ENCODE measurements at regions not wholly inside any gene's neighbourhood (a gene's known extent, or its start where the extent isn't known, plus 50 kb on each side); places are given as distances from the start of the nearest gene placed in this dataset.

DNA sequence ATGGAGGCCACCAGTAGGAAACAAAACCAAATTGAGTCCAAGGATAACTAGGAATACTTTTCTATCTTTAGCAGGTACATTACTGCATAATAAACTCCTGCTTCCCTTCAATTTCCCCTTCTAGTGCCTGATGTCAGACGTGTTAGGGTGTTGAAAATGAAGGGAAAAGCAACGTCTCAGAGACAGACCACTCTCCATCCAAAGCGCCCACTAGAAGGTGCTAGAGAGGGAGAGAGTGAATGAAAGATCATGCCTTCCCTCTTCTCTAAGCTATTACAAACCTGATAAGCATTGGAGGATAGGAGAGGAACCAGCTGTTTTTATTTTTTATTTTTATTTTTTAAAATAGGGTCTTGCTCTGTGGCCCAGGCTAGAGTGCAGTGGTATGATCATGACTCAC, 64.1 kb downstream of the ZNF641 start:
- Mint-ChIP-seq H3K27me3 (peaks cover 7% of the 10 kb centered on the region), H3K4me1 (ENCODE audit: low read depth) (peaks cover 12% of the 10 kb centered on the region), H3K36me3 (ENCODE audit: low read depth) (no peaks in the 10 kb centered on the region), H3K4me3 (no peak overlapping the region), H3K27ac (no peak overlapping the region), H3K9me3 (peaks cover 8% of the 10 kb centered on the region)
- no peak for DNase-seq

DNA sequence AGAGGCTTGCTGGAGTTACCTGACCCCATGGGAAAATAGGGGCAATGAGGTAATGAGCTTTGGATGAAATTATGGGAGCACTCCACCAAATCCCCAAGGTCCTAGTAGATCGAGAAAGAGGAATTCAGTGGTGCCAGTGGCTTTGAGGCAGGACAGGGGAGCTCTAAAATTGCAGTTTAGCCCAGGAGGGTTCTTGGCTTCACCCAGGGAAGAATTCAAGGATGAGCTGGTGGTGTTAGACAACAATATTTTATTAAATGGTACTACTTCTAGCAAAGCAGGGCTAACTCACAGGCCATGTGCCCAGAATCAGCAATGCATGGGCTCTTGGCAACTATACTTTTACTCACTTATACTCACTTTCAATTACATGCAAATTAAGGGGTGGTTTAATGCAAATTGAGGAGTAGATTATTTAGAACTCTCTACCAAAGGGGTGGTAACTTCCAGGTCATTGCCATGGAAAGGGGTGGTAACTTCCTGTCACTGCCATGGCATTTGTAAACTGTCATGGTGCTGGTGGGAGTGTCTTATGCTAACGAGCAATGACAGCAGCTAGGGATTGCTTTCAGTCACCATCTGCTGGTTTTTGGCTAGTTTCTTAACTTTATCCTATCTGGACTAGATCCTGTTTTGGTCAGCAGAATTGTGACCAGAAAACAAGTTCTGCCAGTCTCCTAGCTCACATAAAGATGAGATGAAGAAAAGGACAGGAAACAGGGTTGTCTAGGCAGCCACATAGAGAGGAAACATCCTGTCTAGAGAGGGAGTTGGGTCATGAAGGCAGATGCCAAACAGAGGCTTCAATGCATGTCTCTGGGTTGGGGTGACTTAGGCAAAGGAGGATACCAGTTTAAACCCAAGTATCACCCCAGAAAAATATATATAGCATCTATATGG, 64.7 kb downstream of the ZNF641 start:
- peaks cover 8% of the 10 kb centered on the region for H3K9me3 Mint-ChIP-seq
- peaks cover 8% of the 10 kb centered on the region for H3K27me3 Mint-ChIP-seq
- H3K4me1 Mint-ChIP-seq (ENCODE audit: low read depth): peaks cover 12% of the 10 kb centered on the region
- H3K27ac Mint-ChIP-seq: peak overlapping the region; percentile 81
- no peaks in the 10 kb centered on the region for H3K36me3 Mint-ChIP-seq (ENCODE audit: low read depth)
- H3K4me3 Mint-ChIP-seq: no peak overlapping the region
- DNase-seq: no peak

DNA sequence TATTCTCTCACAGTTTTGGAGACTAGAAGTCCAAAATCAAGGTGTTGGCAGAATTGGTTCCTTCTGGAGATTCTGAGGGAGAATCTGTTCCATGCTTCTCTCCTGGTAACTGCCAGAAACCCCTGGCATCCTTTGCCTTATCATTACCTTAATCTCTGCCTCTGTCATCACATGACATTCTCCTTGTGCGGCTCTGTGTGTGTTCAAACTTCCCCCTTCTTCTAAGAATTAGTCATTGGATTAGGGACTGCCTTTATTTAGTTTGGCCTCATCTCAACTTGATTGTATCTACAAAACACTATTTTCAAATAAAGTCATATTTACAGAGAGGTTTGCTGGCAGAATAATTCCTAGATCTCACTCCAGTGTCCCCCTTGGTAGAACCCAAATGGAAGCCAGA, 68.9 kb downstream of the ZNF641 start:
- no peaks in the 10 kb centered on the region for H3K36me3 Mint-ChIP-seq (ENCODE audit: low read depth)
- peaks cover 12% of the 10 kb centered on the region for H3K9me3 Mint-ChIP-seq
- H3K27me3 Mint-ChIP-seq: peaks cover 12% of the 10 kb centered on the region
- H3K4me3 Mint-ChIP-seq: no peak overlapping the region
- DNase-seq: no peak
- H3K27ac Mint-ChIP-seq: no peak overlapping the region
- H3K4me1 Mint-ChIP-seq (ENCODE audit: low read depth): peaks cover 12% of the 10 kb centered on the region

DNA sequence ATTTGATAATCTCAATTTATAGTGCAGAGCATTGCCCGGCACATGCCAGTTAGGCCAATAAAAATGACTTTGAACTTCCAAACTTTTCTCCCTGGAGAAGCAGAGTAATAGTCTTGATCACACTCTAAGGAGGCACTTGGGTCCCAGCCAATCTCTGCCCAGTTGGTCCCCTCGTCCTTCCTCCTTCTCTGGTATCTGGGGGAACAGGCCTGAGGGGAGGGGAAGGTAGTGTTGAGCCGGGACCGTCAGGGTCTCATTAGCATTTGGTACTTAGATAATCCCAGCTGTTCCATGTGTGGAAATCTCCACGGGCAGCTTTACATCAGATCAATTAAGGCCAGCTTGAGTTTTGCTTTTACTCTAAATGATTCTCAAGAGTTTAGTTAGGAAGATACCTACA, 70.1 kb downstream of the ZNF641 start:
- Mint-ChIP-seq H3K9me3 (peaks cover 11% of the 10 kb centered on the region), H3K4me3 (no peak overlapping the region), H3K27me3 (peaks cover 12% of the 10 kb centered on the region), H3K27ac (no peak overlapping the region), H3K4me1 (ENCODE audit: low read depth) (peaks cover 1% of the 10 kb centered on the region), H3K36me3 (ENCODE audit: low read depth) (no peaks in the 10 kb centered on the region)
- no peak for DNase-seq

DNA sequence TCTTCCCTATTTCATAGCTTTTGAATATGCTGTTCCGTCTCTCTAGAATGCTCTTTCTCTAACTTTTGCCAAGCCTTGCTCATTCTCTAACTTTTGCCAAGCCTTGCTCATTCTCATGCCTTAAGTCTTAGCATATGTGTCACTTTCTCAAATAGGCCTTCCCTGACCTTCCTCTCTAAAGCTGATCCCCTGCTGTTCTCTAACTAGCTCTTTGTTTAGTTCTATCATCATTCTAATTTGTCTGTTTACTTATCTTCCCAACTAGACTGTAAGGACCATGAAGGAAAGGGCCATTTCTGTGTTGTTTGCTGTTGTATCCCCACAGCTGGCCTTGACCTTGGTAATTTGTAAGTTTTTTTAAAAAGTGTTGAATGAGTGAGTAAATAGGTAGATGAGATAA, 71.1 kb downstream of the ZNF641 start:
- Mint-ChIP-seq H3K9me3 (peaks cover 16% of the 10 kb centered on the region), H3K4me1 (ENCODE audit: low read depth) (no peaks in the 10 kb centered on the region), H3K36me3 (ENCODE audit: low read depth) (peaks cover 2% of the 10 kb centered on the region), H3K27ac (no peak overlapping the region), H3K4me3 (no peak overlapping the region), H3K27me3 (peaks cover 18% of the 10 kb centered on the region)
- DNase-seq: no peak

DNA sequence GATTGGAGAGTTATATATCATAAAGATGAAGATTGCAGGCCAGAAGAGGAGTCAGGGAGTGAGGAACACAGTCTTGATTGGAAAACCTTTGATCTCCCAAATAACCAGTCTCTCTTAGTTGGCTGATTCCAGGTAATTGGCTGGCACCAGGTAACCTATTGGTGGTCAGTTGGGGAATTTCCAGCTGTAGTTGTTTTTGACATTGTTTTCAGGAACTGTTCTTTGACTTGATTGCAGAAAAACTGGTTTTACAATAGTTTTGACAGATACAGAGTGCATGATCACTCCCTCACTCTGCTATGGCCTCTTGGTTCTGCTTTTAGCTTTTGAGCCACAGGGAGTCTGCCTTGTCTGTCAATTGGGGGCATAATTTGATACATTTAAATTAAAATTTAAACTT, 71.6 kb downstream of the ZNF641 start:
- H3K4me3 Mint-ChIP-seq: no peak overlapping the region
- H3K9me3 Mint-ChIP-seq: peaks cover 16% of the 10 kb centered on the region
- H3K27me3 Mint-ChIP-seq: peaks cover 18% of the 10 kb centered on the region
- H3K4me1 Mint-ChIP-seq (ENCODE audit: low read depth): no peaks in the 10 kb centered on the region
- no peak overlapping the region for H3K27ac Mint-ChIP-seq
- peaks cover 2% of the 10 kb centered on the region for H3K36me3 Mint-ChIP-seq (ENCODE audit: low read depth)
- DNase-seq: no peak

DNA sequence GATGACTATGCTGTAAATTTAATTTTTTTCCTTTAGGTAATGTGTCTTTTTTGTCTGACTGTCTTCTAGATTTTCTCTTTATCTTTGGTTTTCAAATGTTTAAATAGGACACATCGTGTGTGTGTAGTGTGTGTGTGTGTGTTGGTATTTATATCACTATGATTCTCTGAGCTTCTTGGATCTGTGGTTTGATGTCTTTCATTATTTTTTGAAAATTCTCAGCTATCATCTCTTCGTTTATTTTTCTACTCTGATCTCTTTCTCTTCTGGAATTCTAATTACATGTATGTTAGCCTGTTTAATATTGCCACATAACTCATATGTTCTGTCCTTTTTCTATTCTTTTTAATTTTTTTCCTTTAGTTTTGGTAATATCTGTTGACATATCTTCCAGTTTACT, 73.5 kb upstream of the OR10AD1 start:
- Mint-ChIP-seq H3K36me3 (ENCODE audit: low read depth) (peaks cover 2% of the 10 kb centered on the region), H3K9me3 (peaks cover 16% of the 10 kb centered on the region), H3K27me3 (peaks cover 17% of the 10 kb centered on the region), H3K27ac (no peak overlapping the region), H3K4me3 (no peak overlapping the region), H3K4me1 (ENCODE audit: low read depth) (no peaks in the 10 kb centered on the region)
- DNase-seq: no peak

DNA sequence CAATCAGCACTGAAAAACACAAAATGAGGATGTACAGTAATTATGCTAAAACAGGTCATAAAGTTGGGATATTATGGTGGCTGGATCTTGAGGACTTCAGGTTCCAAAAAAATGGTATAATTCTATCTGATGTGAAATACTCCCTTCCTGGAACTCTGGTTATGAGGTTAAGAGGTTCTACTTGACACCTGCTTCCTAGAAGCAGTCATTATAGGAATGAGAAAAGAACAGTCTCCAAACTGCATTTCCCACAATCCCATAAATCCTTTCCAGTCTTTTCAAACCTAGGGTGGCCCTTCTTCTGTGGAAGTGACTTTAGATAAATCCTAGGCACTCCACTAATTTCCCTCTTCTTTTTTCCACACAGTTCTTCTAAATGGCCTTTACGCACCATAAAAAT, 63.7 kb upstream of the OR10AD1 start:
- H3K4me1 Mint-ChIP-seq (ENCODE audit: low read depth): peaks cover 2% of the 10 kb centered on the region
- H3K27me3 Mint-ChIP-seq: peaks cover 3% of the 10 kb centered on the region
- H3K4me3 Mint-ChIP-seq: no peak overlapping the region
- H3K9me3 Mint-ChIP-seq: no peaks in the 10 kb centered on the region
- DNase-seq: no peak
- no peak overlapping the region for H3K27ac Mint-ChIP-seq
- no peaks in the 10 kb centered on the region for H3K36me3 Mint-ChIP-seq (ENCODE audit: low read depth)

DNA sequence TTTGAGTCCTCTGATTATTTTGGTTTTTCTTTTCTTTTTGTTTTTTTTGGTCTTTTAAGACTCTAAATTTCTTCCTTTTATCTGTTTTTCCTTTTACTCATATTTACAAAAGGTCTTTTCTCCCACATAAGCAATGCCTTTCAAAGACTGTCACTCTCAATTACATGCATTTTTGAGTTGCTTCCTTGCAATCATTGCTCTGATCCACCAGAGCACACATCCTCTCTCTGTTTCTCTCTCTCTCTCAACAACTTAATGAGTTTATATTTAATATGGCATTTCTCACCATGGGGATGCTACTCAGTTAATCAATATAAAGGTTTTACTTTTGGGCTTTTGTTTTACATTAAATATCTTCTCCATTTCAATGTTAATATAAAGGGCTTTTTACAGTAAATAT, 62.7 kb upstream of the OR10AD1 start:
- no peaks in the 10 kb centered on the region for H3K9me3 Mint-ChIP-seq
- H3K27me3 Mint-ChIP-seq: peaks cover 3% of the 10 kb centered on the region
- H3K4me3 Mint-ChIP-seq: no peak overlapping the region
- no peaks in the 10 kb centered on the region for H3K36me3 Mint-ChIP-seq (ENCODE audit: low read depth)
- H3K27ac Mint-ChIP-seq: no peak overlapping the region
- H3K4me1 Mint-ChIP-seq (ENCODE audit: low read depth): peaks cover 2% of the 10 kb centered on the region
- no peak for DNase-seq

DNA sequence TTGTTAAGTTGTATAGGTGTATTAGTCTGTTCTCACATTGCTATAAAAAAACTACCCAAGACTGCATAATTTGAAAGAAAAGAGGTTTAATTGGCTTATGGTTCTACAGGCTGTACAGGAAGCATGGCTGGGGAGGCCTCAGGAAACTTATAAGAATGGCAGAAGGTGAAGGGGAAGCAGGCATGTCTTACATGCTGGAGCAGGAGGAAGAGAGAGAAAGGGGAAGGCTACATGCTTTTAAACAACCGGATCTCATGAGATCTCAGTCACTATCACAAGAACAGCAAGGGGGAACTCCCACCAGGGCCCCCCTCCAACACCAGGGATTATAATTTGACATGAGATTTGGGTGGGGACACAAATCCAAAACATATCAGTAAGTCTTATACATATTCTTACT, 60.5 kb upstream of the OR10AD1 start:
- Mint-ChIP-seq H3K9me3 (no peaks in the 10 kb centered on the region), H3K27me3 (peaks cover 3% of the 10 kb centered on the region), H3K27ac (no peak overlapping the region), H3K4me1 (ENCODE audit: low read depth) (peaks cover 3% of the 10 kb centered on the region), H3K4me3 (no peak overlapping the region), H3K36me3 (ENCODE audit: low read depth) (no peaks in the 10 kb centered on the region)
- no peak for DNase-seq

DNA sequence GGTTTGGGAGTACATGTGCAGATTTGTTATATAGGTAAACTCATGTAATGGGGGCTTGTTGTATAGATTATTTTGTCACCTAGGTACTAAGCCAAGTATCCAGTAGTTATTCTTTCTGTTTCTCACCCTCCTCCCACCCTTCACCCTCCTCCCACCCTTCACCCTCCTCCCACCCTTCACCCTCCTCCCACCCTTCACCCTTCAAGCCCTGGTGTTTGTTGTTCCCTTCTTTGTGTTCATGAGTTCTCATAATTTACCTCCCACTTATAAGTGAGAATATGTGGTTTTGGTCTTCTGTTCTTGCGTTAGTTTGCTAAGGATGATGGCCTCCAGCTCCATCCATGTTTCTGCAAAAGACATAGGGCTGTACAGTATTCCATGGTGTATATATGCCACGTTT, 58.7 kb upstream of the OR10AD1 start:
- H3K36me3 Mint-ChIP-seq (ENCODE audit: low read depth): no peaks in the 10 kb centered on the region

More for the DNA sequence above, 58.7 kb upstream of the OR10AD1 start:
- no peak for DNase-seq
- no peak overlapping the region for H3K27ac Mint-ChIP-seq
- H3K9me3 Mint-ChIP-seq: no peaks in the 10 kb centered on the region
- H3K27me3 Mint-ChIP-seq: peaks cover 3% of the 10 kb centered on the region
- H3K4me1 Mint-ChIP-seq (ENCODE audit: low read depth): peaks cover 3% of the 10 kb centered on the region
- H3K4me3 Mint-ChIP-seq: no peak overlapping the region

Measured in activated T-cell treated with anti-CD3 and anti-CD28 coated beads, Interleukin-2, amount 50 U/mL, for 24 hours (primary cell).